ENCODE measurements at regions not wholly inside any gene's neighbourhood (a gene's known extent, or its start where the extent isn't known, plus 50 kb on each side); places are given as distances from the start of the nearest gene placed in this dataset.

- DNase-seq, result no peak
- in situ Hi-C loops (cut with HindIII; ENCODE audit: low pct_ligation_motif_present, low pct_unique_long_range_greater_than_20kb, low sequenced_read_pairs), result no loop called here
These were observed 329.5 kb upstream of the ADGRL2 start for GRCh38 chr1:81471255-81471654.

- in situ Hi-C loops (cut with HindIII; ENCODE audit: low pct_ligation_motif_present, low pct_unique_long_range_greater_than_20kb, low sequenced_read_pairs), result no loop called here
- no peak for DNase-seq
These were observed 330.5 kb upstream of the ADGRL2 start for GRCh38 chr1:81470275-81470674.

- in situ Hi-C loops (cut with HindIII; ENCODE audit: low pct_ligation_motif_present, low pct_unique_long_range_greater_than_20kb, low sequenced_read_pairs), result no loop called here
These were observed 333.4 kb upstream of the ADGRL2 start for GRCh38 chr1:81467383-81467782.

DNA sequence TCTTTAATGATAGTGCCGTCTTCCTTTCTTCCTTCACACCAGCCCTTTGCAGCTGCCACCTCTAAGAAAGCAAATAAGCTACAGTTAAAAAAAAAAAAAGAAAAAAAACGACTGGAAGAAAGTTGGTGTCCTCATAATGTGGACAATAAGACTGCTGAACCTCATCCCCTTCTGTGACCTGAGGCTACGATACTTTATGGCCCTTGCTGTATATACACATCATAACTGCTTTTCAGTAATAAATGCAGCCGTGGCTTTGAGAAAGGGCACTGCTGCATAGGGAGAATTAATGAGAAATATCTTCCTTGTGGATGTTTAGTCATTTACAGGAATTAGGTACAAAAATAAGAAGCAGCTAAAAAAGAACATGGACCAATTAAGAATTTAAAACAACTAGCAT is 333.8 kb upstream of the ADGRL2 start:
- DNase-seq, result no peak
- in situ Hi-C loops (cut with HindIII; ENCODE audit: low pct_ligation_motif_present, low pct_unique_long_range_greater_than_20kb, low sequenced_read_pairs), result no loop called here

More at GRCh38 chr1:81467383-81467782, 333.4 kb upstream of the ADGRL2 start:
- no peak for DNase-seq

GRCh38 chr1:81463936-81464837 is 336.5 kb upstream of the ADGRL2 start:
- no peak for DNase-seq
- in situ Hi-C loops (cut with HindIII; ENCODE audit: low pct_ligation_motif_present, low pct_unique_long_range_greater_than_20kb, low sequenced_read_pairs), result no loop called here

DNA sequence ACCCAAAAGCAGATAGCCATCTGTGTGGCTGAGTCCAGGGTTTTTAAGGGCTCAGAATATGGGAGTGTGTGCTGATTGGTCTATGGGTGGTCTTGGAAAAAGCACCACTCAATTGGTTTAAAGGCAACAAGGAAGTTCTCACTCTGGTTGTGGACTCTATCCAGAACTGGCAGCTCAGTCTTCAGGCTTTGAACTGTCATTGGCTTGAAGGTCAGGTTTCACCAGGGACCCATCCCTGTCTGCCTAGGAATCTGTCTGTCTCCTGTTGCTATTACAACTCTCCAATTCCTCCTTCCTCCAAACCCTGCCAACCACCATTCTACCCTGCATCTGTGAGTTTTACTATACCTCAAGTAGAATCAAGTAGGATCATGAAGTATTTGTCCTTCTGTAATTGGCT is 341.7 kb upstream of the ADGRL2 start:
- no peak for DNase-seq
- in situ Hi-C loops (cut with HindIII; ENCODE audit: low pct_ligation_motif_present, low pct_unique_long_range_greater_than_20kb, low sequenced_read_pairs), result no loop called here

DNA sequence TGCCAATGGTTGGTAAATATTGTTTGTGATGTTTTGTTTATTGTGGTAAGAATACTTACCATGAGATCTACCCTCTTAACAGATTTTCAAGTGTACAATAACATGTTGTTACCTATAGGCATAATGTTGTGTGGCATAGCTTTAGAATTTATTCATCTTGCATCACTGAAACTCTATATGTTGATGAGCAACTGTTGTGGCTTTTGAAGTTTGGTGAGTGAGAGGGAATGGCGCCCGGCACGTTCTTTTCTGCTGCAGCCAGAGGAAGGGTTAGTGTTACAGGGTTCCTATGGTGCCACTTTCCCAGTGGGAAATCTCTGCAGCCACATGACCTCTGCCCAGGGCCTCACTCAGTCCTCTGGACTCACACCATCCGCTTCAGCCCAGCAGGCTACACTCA is 342.5 kb upstream of the ADGRL2 start:
- in situ Hi-C loops (cut with HindIII; ENCODE audit: low pct_ligation_motif_present, low pct_unique_long_range_greater_than_20kb, low sequenced_read_pairs), result no loop called here
- DNase-seq, result no peak

GRCh38 chr1:81455481-81455880 is 345.3 kb upstream of the ADGRL2 start:
- in situ Hi-C loops (cut with HindIII; ENCODE audit: low pct_ligation_motif_present, low pct_unique_long_range_greater_than_20kb, low sequenced_read_pairs), result no loop called here
- no peak for DNase-seq

GRCh38 chr1:81453971-81454370 is 346.8 kb upstream of the ADGRL2 start:
- in situ Hi-C loops (cut with HindIII; ENCODE audit: low pct_ligation_motif_present, low pct_unique_long_range_greater_than_20kb, low sequenced_read_pairs), result no loop called here
- no peak for DNase-seq

DNA sequence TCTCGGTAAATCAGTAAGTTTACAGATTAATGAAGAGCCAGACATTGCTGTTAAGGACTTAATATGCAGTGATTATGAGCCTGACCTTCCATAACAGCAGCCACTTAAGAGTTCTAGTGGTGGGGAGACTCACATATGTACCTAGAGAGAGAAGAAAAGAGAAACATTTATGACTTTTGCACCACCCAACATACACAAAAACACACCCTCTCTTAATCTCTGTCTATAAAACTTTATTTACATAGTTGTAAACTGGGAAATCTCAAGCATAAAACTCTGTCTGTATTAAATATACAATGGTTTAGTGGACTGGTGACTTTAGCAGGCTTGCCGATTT is 347.4 kb upstream of the ADGRL2 start:
- in situ Hi-C loops (cut with HindIII; ENCODE audit: low pct_ligation_motif_present, low pct_unique_long_range_greater_than_20kb, low sequenced_read_pairs), result no loop called here

GRCh38 chr1:81452693-81453366 is 347.9 kb upstream of the ADGRL2 start:
- DNase-seq, result no peak

More for the DNA sequence above, 347.4 kb upstream of the ADGRL2 start:
- DNase-seq, result no peak

DNA sequence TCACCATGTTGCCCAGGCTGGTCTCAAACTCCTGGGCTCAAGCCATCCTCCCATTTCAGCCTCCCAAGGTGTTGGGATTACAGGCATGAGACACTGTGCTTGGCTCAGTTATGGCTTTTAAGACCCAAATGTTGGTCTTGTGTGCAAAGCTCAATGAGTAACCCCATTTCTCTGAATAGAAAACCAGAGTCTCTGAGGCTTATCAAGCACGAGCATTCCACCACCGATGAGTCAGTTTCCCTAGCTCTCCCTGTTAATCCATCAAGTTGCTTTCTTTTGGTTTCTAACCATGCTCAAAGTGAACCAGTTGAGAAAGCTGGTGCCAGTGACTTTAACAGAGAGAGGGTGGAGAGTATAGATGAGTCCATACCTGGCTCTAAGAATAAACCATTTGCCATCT is 350.9 kb upstream of the ADGRL2 start:
- no peak for DNase-seq
- in situ Hi-C loops (cut with HindIII; ENCODE audit: low pct_ligation_motif_present, low pct_unique_long_range_greater_than_20kb, low sequenced_read_pairs), result no loop called here

More at GRCh38 chr1:81452693-81453366, 347.9 kb upstream of the ADGRL2 start:
- in situ Hi-C loops (cut with HindIII; ENCODE audit: low pct_ligation_motif_present, low pct_unique_long_range_greater_than_20kb, low sequenced_read_pairs), result no loop called here

- in situ Hi-C loops (cut with HindIII; ENCODE audit: low pct_ligation_motif_present, low pct_unique_long_range_greater_than_20kb, low sequenced_read_pairs), result no loop called here
- no peak for DNase-seq
These were observed 354.6 kb upstream of the ADGRL2 start for GRCh38 chr1:81446000-81446669.

GRCh38 chr1:81443288-81443687 is 357.4 kb upstream of the ADGRL2 start:
- DNase-seq, result no peak
- in situ Hi-C loops (cut with HindIII; ENCODE audit: low pct_ligation_motif_present, low pct_unique_long_range_greater_than_20kb, low sequenced_read_pairs), result no loop called here

DNA sequence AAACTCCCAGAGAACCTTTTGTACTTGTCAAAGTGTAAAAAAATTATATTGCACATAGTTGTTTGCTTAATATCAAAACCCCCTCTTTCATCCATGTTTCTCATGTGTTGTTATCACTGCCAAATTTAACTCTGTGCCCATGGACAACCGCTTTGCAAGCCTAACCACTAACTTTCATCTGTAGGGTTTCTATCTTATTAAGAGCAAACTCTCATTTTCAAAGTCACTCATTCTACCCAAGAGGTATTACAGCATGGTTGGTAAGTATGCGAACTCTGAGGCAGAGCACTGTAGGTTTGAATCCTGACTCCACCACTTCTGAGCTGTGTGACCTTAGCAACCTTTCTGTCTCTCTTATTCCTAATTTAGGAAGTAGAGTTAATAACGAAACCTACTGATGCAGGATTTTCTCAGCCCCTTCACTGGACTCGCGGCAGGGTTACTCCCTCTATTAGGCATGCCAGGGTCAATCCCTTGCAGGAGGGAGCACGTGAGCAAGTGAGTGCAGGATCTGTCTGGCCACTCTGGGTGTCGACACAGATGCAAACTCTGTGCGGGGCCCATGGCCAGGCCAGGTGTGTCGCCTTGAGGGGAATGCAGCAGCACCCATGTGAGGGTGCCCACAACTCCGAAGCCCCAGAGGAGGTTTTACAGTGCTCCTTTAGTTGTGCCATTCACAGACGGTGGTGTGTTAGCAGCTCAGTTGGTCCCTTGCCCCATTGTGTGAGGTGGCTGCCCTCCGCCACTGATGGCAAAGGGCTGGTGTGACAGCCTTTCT is 361.5 kb upstream of the ADGRL2 start:
- in situ Hi-C loops (cut with HindIII; ENCODE audit: low pct_ligation_motif_present, low pct_unique_long_range_greater_than_20kb, low sequenced_read_pairs), result no loop called here
- no peak for DNase-seq

DNA sequence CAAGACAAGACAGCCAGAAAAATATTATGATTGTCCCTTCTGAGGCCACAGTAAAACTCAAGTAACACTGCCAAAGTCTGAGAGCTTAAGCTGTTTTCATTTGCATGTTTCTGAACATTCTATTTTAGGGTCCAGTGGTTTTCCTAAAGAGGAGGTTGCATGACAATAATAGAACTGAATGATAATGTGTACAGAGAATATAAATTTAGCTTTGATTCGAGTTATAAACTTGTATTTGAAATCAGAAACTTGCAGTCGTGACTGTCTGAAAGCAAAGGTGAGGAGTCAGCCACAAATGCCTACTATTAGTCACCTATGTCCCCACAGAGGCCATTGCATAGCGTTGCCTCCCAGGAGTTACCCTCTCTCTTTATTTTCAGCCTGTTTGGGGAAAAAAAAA is 363.1 kb upstream of the ADGRL2 start:
- DNase-seq, result no peak
- in situ Hi-C loops (cut with HindIII; ENCODE audit: low pct_ligation_motif_present, low pct_unique_long_range_greater_than_20kb, low sequenced_read_pairs), result no loop called here

GRCh38 chr1:81437213-81437612 is 363.5 kb upstream of the ADGRL2 start:
- in situ Hi-C loops (cut with HindIII; ENCODE audit: low pct_ligation_motif_present, low pct_unique_long_range_greater_than_20kb, low sequenced_read_pairs), result no loop called here
- DNase-seq, result no peak

- DNase-seq, result no peak
- in situ Hi-C loops (cut with HindIII; ENCODE audit: low pct_ligation_motif_present, low pct_unique_long_range_greater_than_20kb, low sequenced_read_pairs), result no loop called here
These were observed 365.6 kb upstream of the ADGRL2 start for GRCh38 chr1:81435175-81435574.

DNA sequence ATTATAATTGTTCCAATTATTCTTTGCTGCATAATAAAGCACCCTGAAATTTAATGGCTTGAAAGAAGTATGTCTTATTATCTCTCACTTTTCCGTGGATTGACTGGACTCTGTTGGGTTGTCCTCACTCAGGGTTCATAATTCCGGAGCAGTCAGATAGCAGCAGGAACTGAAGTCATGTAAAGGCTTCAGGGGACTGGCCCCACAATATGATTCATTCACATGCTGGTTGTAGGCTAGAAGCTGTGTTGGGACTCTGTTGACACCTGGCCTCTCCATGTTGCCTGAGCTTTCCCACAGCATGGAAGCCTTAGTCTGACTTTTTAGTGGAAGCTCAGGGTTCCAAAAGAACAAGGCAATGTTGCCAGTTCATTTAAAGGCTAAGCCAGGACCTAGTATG is 367.1 kb upstream of the ADGRL2 start:
- in situ Hi-C loops (cut with HindIII; ENCODE audit: low pct_ligation_motif_present, low pct_unique_long_range_greater_than_20kb, low sequenced_read_pairs), result no loop called here
- DNase-seq, result no peak
